ENCODE measurements at regions not wholly inside any gene's neighbourhood (a gene's known extent, or its start where the extent isn't known, plus 50 kb on each side); places are given as distances from the start of the nearest gene placed in this dataset.

GRCh38 chr11:112611771-112612170 is 349.4 kb upstream of the NCAM1 start:
- peaks cover 2% of the 10 kb centered on the region for H3K4me1 ChIP-seq (ENCODE audit: control insufficient read depth, insufficient read depth, low read length)
- no peak for DNase-seq (ENCODE audit: low read depth, low spot score)
- H3K27ac ChIP-seq (ENCODE audit: low read length), result no peak overlapping the region
- WGBS (ENCODE audit: insufficient coverage, insufficient read length), result no CpG with 5 or more reads among the region's 7 CpGs
- no peak overlapping the region for H3K4me3 ChIP-seq (ENCODE audit: low read length)
- no peaks in the 10 kb centered on the region for H3K36me3 ChIP-seq (ENCODE audit: control insufficient read depth, insufficient read depth, low read length)
- no peaks in the 10 kb centered on the region for H3K9me3 ChIP-seq (ENCODE audit: control insufficient read depth, insufficient read depth, low read length)
- H3K27me3 ChIP-seq (ENCODE audit: control insufficient read depth, insufficient read depth, low read length), result no peaks in the 10 kb centered on the region

GRCh38 chr11:112612250-112612849 is 348.9 kb upstream of the NCAM1 start:
- Histone ChIP-seq H3K27me3 (ENCODE audit: control insufficient read depth, insufficient read depth, low read length) (no peaks in the 10 kb centered on the region), H3K27ac (ENCODE audit: low read length) (no peak overlapping the region), H3K4me1 (ENCODE audit: control insufficient read depth, insufficient read depth, low read length) (peaks cover 2% of the 10 kb centered on the region), H3K4me3 (ENCODE audit: low read length) (no peak overlapping the region), H3K9me3 (ENCODE audit: control insufficient read depth, insufficient read depth, low read length) (no peaks in the 10 kb centered on the region), H3K36me3 (ENCODE audit: control insufficient read depth, insufficient read depth, low read length) (no peaks in the 10 kb centered on the region)
- WGBS (ENCODE audit: insufficient coverage, insufficient read length), result no CpG with 5 or more reads among the region's 5 CpGs
- no peak for DNase-seq (ENCODE audit: low read depth, low spot score)

- Histone ChIP-seq H3K27me3 (ENCODE audit: control insufficient read depth, insufficient read depth, low read length) (no peaks in the 10 kb centered on the region), H3K27ac (ENCODE audit: low read length) (no peak overlapping the region), H3K4me1 (ENCODE audit: control insufficient read depth, insufficient read depth, low read length) (peaks cover 2% of the 10 kb centered on the region), H3K36me3 (ENCODE audit: control insufficient read depth, insufficient read depth, low read length) (no peaks in the 10 kb centered on the region), H3K4me3 (ENCODE audit: low read length) (no peak overlapping the region), H3K9me3 (ENCODE audit: control insufficient read depth, insufficient read depth, low read length) (no peaks in the 10 kb centered on the region)
- DNase-seq (ENCODE audit: low read depth, low spot score), result no peak
- WGBS (ENCODE audit: insufficient coverage, insufficient read length), result no CpG with 5 or more reads among the region's 8 CpGs
These were observed 347.9 kb upstream of the NCAM1 start for GRCh38 chr11:112613051-112613972.

GRCh38 chr11:112614605-112615004 is 346.6 kb upstream of the NCAM1 start:
- H3K9me3 ChIP-seq (ENCODE audit: control insufficient read depth, insufficient read depth, low read length), result no peaks in the 10 kb centered on the region
- WGBS (ENCODE audit: insufficient coverage, insufficient read length), result no CpG with 5 or more reads among the region's 1 CpG
- no peak overlapping the region for H3K27ac ChIP-seq (ENCODE audit: low read length)
- no peaks in the 10 kb centered on the region for H3K36me3 ChIP-seq (ENCODE audit: control insufficient read depth, insufficient read depth, low read length)
- H3K4me3 ChIP-seq (ENCODE audit: low read length), result no peak overlapping the region
- no peaks in the 10 kb centered on the region for H3K27me3 ChIP-seq (ENCODE audit: control insufficient read depth, insufficient read depth, low read length)
- no peak for DNase-seq (ENCODE audit: low read depth, low spot score)
- peaks cover 2% of the 10 kb centered on the region for H3K4me1 ChIP-seq (ENCODE audit: control insufficient read depth, insufficient read depth, low read length)

GRCh38 chr11:112615238-112615637 is 346.0 kb upstream of the NCAM1 start:
- DNase-seq (ENCODE audit: low read depth, low spot score), result no peak
- Histone ChIP-seq H3K27ac (ENCODE audit: low read length) (no peak overlapping the region), H3K27me3 (ENCODE audit: control insufficient read depth, insufficient read depth, low read length) (no peaks in the 10 kb centered on the region), H3K4me1 (ENCODE audit: control insufficient read depth, insufficient read depth, low read length) (peaks cover 2% of the 10 kb centered on the region), H3K36me3 (ENCODE audit: control insufficient read depth, insufficient read depth, low read length) (no peaks in the 10 kb centered on the region), H3K4me3 (ENCODE audit: low read length) (no peak overlapping the region), H3K9me3 (ENCODE audit: control insufficient read depth, insufficient read depth, low read length) (no peaks in the 10 kb centered on the region)

- DNase-seq (ENCODE audit: low read depth, low spot score), result no peak
- Histone ChIP-seq H3K36me3 (ENCODE audit: control insufficient read depth, insufficient read depth, low read length) (no peaks in the 10 kb centered on the region), H3K27me3 (ENCODE audit: control insufficient read depth, insufficient read depth, low read length) (no peaks in the 10 kb centered on the region), H3K4me3 (ENCODE audit: low read length) (no peak overlapping the region), H3K9me3 (ENCODE audit: control insufficient read depth, insufficient read depth, low read length) (no peaks in the 10 kb centered on the region), H3K27ac (ENCODE audit: low read length) (no peak overlapping the region), H3K4me1 (ENCODE audit: control insufficient read depth, insufficient read depth, low read length) (peaks cover 2% of the 10 kb centered on the region)
These were observed 345.3 kb upstream of the NCAM1 start for GRCh38 chr11:112615891-112616290.

GRCh38 chr11:112616327-112617097 is 344.7 kb upstream of the NCAM1 start:
- no peak for DNase-seq (ENCODE audit: low read depth, low spot score)
- Histone ChIP-seq H3K36me3 (ENCODE audit: control insufficient read depth, insufficient read depth, low read length) (no peaks in the 10 kb centered on the region), H3K4me1 (ENCODE audit: control insufficient read depth, insufficient read depth, low read length) (peaks cover 2% of the 10 kb centered on the region), H3K27ac (ENCODE audit: low read length) (no peak overlapping the region), H3K4me3 (ENCODE audit: low read length) (no peak overlapping the region), H3K9me3 (ENCODE audit: control insufficient read depth, insufficient read depth, low read length) (no peaks in the 10 kb centered on the region), H3K27me3 (ENCODE audit: control insufficient read depth, insufficient read depth, low read length) (no peaks in the 10 kb centered on the region)
- WGBS (ENCODE audit: insufficient coverage, insufficient read length), result no CpG with 5 or more reads among the region's 4 CpGs

GRCh38 chr11:112617098-112617425 is 344.2 kb upstream of the NCAM1 start:
- H3K27me3 ChIP-seq (ENCODE audit: control insufficient read depth, insufficient read depth, low read length), result no peaks in the 10 kb centered on the region
- H3K36me3 ChIP-seq (ENCODE audit: control insufficient read depth, insufficient read depth, low read length), result no peaks in the 10 kb centered on the region
- H3K4me3 ChIP-seq (ENCODE audit: low read length), result no peak overlapping the region
- no CpG with 5 or more reads among the region's 2 CpGs for WGBS (ENCODE audit: insufficient coverage, insufficient read length)
- DNase-seq (ENCODE audit: low read depth, low spot score), result no peak
- no peak overlapping the region for H3K27ac ChIP-seq (ENCODE audit: low read length)
- H3K4me1 ChIP-seq (ENCODE audit: control insufficient read depth, insufficient read depth, low read length), result peaks cover 2% of the 10 kb centered on the region
- no peaks in the 10 kb centered on the region for H3K9me3 ChIP-seq (ENCODE audit: control insufficient read depth, insufficient read depth, low read length)

GRCh38 chr11:112617977-112618826 is 343.0 kb upstream of the NCAM1 start:
- Histone ChIP-seq H3K9me3 (ENCODE audit: control insufficient read depth, insufficient read depth, low read length) (no peaks in the 10 kb centered on the region), H3K4me1 (ENCODE audit: control insufficient read depth, insufficient read depth, low read length) (no peaks in the 10 kb centered on the region; the same call in 1 of the 2 replicates), H3K27ac (ENCODE audit: low read length) (no peak overlapping the region), H3K36me3 (ENCODE audit: control insufficient read depth, insufficient read depth, low read length) (no peaks in the 10 kb centered on the region), H3K4me3 (ENCODE audit: low read length) (no peak overlapping the region), H3K27me3 (ENCODE audit: control insufficient read depth, insufficient read depth, low read length) (no peaks in the 10 kb centered on the region)
- DNase-seq (ENCODE audit: low read depth, low spot score), result no peak
- WGBS (ENCODE audit: insufficient coverage, insufficient read length), result no CpG with 5 or more reads among the region's 13 CpGs

- no peaks in the 10 kb centered on the region for H3K27me3 ChIP-seq (ENCODE audit: control insufficient read depth, insufficient read depth, low read length)
- H3K4me3 ChIP-seq (ENCODE audit: low read length), result no peak overlapping the region
- no peak overlapping the region for H3K27ac ChIP-seq (ENCODE audit: low read length)
- no peaks in the 10 kb centered on the region for H3K36me3 ChIP-seq (ENCODE audit: control insufficient read depth, insufficient read depth, low read length)
- no peaks in the 10 kb centered on the region for H3K9me3 ChIP-seq (ENCODE audit: control insufficient read depth, insufficient read depth, low read length)
- H3K4me1 ChIP-seq (ENCODE audit: control insufficient read depth, insufficient read depth, low read length), result no peaks in the 10 kb centered on the region; the same call in 1 of the 2 replicates
- no peak for DNase-seq (ENCODE audit: low read depth, low spot score)
- no CpG with 5 or more reads among the region's 5 CpGs for WGBS (ENCODE audit: insufficient coverage, insufficient read length)
These were observed 342.1 kb upstream of the NCAM1 start for GRCh38 chr11:112619106-112619505.

Data from iPS DF 6.9 (cell line).